ENCODE measurements at regions not wholly inside any gene's neighbourhood (a gene's known extent, or its start where the extent isn't known, plus 50 kb on each side); places are given as distances from the start of the nearest gene placed in this dataset.

DNA sequence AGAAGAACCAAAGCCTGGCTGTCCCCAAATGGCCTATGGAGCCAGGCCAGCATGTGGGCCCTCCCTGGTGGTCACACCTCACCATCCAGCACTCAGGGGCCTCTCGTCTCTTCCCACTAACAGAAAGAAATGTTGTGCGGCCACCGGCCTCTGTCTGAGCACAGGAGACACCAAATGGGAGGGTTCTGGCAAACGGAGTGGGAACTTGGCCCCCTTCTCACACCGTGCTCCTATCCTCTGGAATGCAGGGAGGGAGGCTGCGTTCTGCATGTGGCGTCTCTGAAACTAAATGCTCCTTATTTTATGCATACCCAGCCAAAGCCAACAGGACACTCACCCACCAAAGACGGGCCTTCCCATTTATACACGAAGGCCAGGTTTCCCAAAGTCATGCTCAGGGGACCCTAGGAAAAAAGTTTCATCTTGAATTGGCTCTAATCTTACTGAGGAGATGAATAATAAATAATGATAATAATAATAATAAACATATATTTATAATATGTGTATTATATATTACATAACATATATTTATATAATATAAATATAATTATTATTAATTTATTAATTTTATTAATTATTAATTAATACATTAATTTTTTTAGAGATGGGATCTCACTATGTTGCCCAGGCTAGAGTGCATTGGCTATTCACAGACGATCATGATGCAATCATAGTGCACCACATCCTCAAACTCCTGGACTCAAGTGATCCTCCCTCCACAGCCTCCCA lies 102.4 kb downstream of the FOXF2 start:
- Mint-ChIP-seq H3K36me3 (no peaks in the 10 kb centered on the region), H3K4me1 (ENCODE audit: unreplicated experiment) (peaks cover 3% of the 10 kb centered on the region), H3K4me3 (no peak overlapping the region), H3K9me3 (peaks cover 16% of the 10 kb centered on the region), H3K27me3 (peaks cover 6% of the 10 kb centered on the region), H3K27ac (no peak overlapping the region)
- TF ChIP-seq, protein P1, sequence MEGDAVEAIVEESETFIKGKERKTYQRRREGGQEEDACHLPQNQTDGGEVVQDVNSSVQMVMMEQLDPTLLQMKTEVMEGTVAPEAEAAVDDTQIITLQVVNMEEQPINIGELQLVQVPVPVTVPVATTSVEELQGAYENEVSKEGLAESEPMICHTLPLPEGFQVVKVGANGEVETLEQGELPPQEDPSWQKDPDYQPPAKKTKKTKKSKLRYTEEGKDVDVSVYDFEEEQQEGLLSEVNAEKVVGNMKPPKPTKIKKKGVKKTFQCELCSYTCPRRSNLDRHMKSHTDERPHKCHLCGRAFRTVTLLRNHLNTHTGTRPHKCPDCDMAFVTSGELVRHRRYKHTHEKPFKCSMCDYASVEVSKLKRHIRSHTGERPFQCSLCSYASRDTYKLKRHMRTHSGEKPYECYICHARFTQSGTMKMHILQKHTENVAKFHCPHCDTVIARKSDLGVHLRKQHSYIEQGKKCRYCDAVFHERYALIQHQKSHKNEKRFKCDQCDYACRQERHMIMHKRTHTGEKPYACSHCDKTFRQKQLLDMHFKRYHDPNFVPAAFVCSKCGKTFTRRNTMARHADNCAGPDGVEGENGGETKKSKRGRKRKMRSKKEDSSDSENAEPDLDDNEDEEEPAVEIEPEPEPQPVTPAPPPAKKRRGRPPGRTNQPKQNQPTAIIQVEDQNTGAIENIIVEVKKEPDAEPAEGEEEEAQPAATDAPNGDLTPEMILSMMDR (conservative IDR thresholded peaks at IDR 0.05), result no peak
- no peak for DNase-seq (ENCODE audit: extremely low spot score, unreplicated experiment)

DNA sequence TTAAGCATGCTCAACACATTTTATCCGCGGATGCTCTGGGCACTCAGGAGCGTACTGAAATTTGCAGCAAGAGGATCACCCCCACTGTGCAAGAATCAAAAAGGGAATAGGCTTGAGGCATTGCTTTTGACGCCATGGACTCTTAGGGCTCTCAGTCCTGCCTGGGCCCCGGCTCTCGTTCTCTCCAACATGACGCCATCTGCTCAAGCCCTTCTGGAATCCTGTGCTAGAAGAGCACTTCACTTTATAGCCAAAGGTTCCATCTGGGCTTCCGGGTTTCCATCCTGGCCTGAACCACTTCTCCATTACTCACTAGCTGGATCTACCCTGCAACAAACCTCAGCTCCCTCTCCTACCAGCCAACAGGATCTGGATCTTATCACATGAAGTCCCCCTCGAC lies 105.3 kb downstream of the FOXF2 start:
- Mint-ChIP-seq H3K27me3 (peaks cover 6% of the 10 kb centered on the region), H3K9me3 (peaks cover 12% of the 10 kb centered on the region), H3K4me3 (no peak overlapping the region), H3K36me3 (no peaks in the 10 kb centered on the region), H3K27ac (no peak overlapping the region), H3K4me1 (ENCODE audit: unreplicated experiment) (peaks cover 8% of the 10 kb centered on the region)
- no peak for DNase-seq (ENCODE audit: extremely low spot score, unreplicated experiment)
- TF ChIP-seq, protein P1 (conservative IDR thresholded peaks at IDR 0.05), result no peak

DNA sequence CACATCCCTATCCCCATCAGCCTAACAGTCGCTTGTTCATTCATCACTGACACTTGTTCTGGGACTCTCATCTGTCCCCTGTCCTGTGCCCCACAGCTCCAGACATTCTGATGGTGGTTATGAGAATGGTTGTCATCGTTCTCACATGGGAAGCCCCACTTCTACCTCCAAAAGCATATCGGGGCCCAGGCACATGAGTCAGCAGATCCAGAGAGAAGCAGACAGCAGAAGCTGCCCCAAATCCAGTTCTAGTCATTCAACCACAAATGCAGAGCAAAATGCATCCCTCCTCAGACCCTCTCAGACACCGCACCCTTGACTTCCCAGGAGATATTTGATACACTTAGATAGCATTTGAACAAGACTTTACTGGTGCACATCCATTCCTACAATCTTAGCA lies 106.0 kb downstream of the FOXF2 start:
- no peak for DNase-seq (ENCODE audit: extremely low spot score, unreplicated experiment)
- H3K36me3 Mint-ChIP-seq, result no peaks in the 10 kb centered on the region
- no peak overlapping the region for H3K4me3 Mint-ChIP-seq
- H3K27me3 Mint-ChIP-seq, result peaks cover 6% of the 10 kb centered on the region
- peaks cover 12% of the 10 kb centered on the region for H3K9me3 Mint-ChIP-seq
- TF ChIP-seq, protein P1 (conservative IDR thresholded peaks at IDR 0.05), result no peak
- no peak overlapping the region for H3K27ac Mint-ChIP-seq
- peaks cover 5% of the 10 kb centered on the region for H3K4me1 Mint-ChIP-seq (ENCODE audit: unreplicated experiment)

DNA sequence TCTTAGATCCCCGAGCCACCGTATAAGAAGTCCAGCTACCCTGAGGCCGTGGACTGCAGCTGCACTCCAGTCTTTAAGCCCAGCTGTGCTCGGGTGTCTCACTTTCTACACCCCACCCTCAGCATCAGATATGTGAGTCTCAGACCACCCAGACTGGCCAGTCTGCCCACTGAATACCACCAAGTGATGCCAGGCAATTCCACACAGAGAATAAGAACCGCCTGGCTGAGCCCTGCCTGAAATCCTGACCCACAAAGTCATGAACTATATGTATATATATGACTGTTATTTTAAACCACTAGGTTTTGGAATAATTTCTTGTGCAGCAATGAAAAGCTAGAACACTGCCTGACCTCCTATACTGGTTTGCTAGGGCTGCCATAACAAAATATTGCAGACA lies 106.7 kb downstream of the FOXF2 start:
- Mint-ChIP-seq H3K4me1 (ENCODE audit: unreplicated experiment) (peaks cover 11% of the 10 kb centered on the region), H3K9me3 (peaks cover 12% of the 10 kb centered on the region), H3K27ac (no peak overlapping the region), H3K4me3 (no peak overlapping the region), H3K27me3 (peaks cover 6% of the 10 kb centered on the region), H3K36me3 (no peaks in the 10 kb centered on the region)
- DNase-seq (ENCODE audit: extremely low spot score, unreplicated experiment), result no peak
- TF ChIP-seq, protein P1 (conservative IDR thresholded peaks at IDR 0.05), result no peak

DNA sequence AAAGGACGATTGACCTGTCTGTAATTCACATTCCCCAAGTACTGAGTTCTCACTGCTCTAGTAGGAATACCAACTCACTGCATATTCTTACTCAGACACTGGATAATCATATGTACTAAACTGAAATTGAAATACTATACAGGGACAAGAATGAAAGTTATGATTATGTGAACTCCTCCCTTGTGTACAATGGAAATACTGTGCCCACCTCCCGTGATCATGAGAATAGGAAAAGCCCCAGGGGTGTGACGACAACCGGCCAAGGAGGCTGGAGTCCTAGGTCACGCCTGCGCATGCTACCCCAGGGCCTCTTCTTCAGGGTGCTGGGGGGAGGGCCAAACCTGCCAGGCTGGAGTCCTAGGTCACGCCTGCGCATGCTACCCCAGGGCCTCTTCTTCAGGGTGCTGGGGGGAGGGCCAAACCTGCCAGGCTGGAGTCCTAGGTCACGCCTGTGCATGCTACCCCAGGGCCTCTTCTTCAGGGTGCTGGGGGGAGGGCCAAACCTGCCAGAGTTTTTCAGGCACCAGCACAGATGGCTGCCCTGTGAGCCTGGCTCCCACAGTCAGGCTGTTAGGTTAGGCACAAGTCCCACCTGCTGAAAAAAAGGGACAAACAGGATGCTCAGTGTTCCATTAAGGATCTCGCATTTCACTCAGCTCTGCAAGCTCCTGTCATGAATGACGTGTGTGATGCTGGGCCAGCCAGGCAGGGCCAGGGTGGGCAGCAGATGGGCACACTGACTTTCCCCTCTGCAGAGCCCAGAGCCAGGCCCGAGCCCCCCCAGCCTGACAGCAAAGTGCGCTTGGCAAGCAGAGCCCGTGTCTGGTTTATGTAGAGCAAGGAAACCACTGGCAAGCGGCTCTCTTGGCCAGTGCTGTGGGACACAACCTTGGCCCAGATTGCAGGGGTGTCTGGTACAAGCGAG lies 107.7 kb downstream of the FOXF2 start:
- Mint-ChIP-seq H3K4me1 (ENCODE audit: unreplicated experiment) (peaks cover 12% of the 10 kb centered on the region), H3K4me3 (no peak overlapping the region), H3K27me3 (peaks cover 10% of the 10 kb centered on the region), H3K36me3 (no peaks in the 10 kb centered on the region), H3K27ac (no peak overlapping the region), H3K9me3 (peaks cover 12% of the 10 kb centered on the region)
- TF ChIP-seq, protein P1 (conservative IDR thresholded peaks at IDR 0.05), result no peak
- DNase-seq (ENCODE audit: extremely low spot score, unreplicated experiment), result no peak

All from type B pancreatic cell (in vitro differentiated cells).